DND-41 (cell line): ENCODE measurements at regions not wholly inside any gene's neighbourhood (a gene's known extent, or its start where the extent isn't known, plus 50 kb on each side); places are given as distances from the start of the nearest gene placed in this dataset.
"Not testable (repeated sequence)": the region's sequence is repeated elsewhere in the genome, so short reads cannot be mapped to it uniquely, and the experiment has no call there.

Experiments used
- ATAC-seq: fragments of 200-7000 bp; cut with Tn5 transposase; 3 replicates; pipeline ENCODE4 v1.9.1; 2021; ENCODE audit warnings: low read depth; ENCODE audit not compliant: insufficient read depth
- DNase-seq: peaks from one replicate; pipeline ENCODE4 v3.0.0-alpha.2; 2020
- H2AFZ ChIP-seq: 2 replicates; pipeline ENCODE4 v1.6.0; 2012; ENCODE audit warnings: low read depth, low read length
- H3K27ac ChIP-seq: 2 replicates; pipeline ENCODE4 v1.5.1; 2012; ENCODE audit warnings: low read length, inconsistent platforms
- H3K27me3 ChIP-seq: fragments of 200-600 bp; sonication (generic); 2 replicates; pipeline ENCODE4 v1.6.0; 2012; ENCODE audit warnings: low read length, mild to moderate bottlenecking, inconsistent platforms; ENCODE audit not compliant: insufficient read depth, poor library complexity
- H3K36me3 ChIP-seq: 2 replicates; pipeline ENCODE4 v1.5.1; 2012; ENCODE audit warnings: low read length, inconsistent platforms; ENCODE audit not compliant: insufficient read depth
- H3K4me1 ChIP-seq: 2 replicates; pipeline ENCODE4 v1.5.1; 2012; ENCODE audit warnings: mild to moderate bottlenecking, low read length; ENCODE audit not compliant: insufficient read depth
- H3K4me2 ChIP-seq: 2 replicates; pipeline ENCODE4 v1.6.0; 2012; ENCODE audit warnings: mild to moderate bottlenecking, moderate library complexity, low read length, inconsistent platforms; ENCODE audit not compliant: insufficient read depth
- H3K4me3 ChIP-seq, 2 experiments: fragments of 200-600 bp in 1 of 2; shearing (Covaris generic) in 1 of 2; 2 replicates each; pipeline ENCODE4 v1.5.1; 2012 to 2016; ENCODE audit warnings: inconsistent platforms in 2 of 2, low read length in 2 of 2, mild to moderate bottlenecking in 2 of 2, low read depth in 1 of 2, moderate library complexity in 1 of 2
- H3K79me2 ChIP-seq: 2 replicates; pipeline ENCODE4 v1.6.0; 2012; ENCODE audit warnings: low read length, inconsistent platforms; ENCODE audit not compliant: insufficient read depth
- H3K9ac ChIP-seq: 2 replicates; pipeline ENCODE4 v1.6.0; 2012; ENCODE audit warnings: low read depth, mild to moderate bottlenecking, inconsistent platforms, low read length, moderate library complexity
- H3K9me3 ChIP-seq: 2 replicates; pipeline ENCODE4 v1.5.1; 2012; ENCODE audit warnings: low read length, moderate library complexity, mild to moderate bottlenecking, inconsistent platforms; ENCODE audit not compliant: insufficient read depth, severe bottlenecking
- H4K20me1 ChIP-seq: 2 replicates; pipeline ENCODE4 v1.6.0; 2012; ENCODE audit warnings: low read length; ENCODE audit not compliant: insufficient read depth
- EZH2 ChIP-seq: IDR thresholded peaks from 3 replicates; pipeline ENCODE4 v1.6.1; 2012; ENCODE audit warnings: borderline replicate concordance, low read depth, mild to moderate bottlenecking, moderate library complexity, low read length, inconsistent platforms; ENCODE audit not compliant: severe bottlenecking
- TF ChIP-seq, protein P1 (sequence below): IDR thresholded peaks from 2 replicates; pipeline ENCODE4 v1.5.1; 2012; ENCODE audit warnings: borderline replicate concordance, low read length, moderate library complexity, mild to moderate bottlenecking; ENCODE audit not compliant: poor library complexity, severe bottlenecking; ENCODE audit errors: extremely low read depth

DNA sequence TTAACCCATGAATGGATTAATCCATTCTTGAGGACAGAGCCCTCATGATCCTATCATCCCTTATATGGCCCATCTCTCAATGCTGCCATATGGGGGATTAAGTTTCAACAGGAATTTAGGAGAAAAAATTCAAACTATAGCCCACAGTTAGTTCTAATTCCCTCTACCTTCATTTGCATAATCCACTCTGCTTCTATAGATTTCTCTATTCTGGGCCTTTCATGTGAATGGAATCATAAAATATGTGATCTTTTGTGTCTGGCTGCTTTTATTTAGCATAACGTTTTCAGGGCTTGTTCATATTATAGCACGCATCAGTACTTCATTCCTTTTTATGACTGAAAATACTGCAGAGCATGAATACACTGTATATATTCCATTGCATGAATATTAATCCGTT lies 55.4 kb downstream of the CTSL start:
- no peaks in the 10 kb centered on the region for H3K36me3 ChIP-seq
- no peak overlapping the region for H3K4me2 ChIP-seq
- H3K4me3 ChIP-seq: no peak overlapping the region
- ATAC-seq: no peak
- no peak overlapping the region for H2AFZ ChIP-seq
- no peak overlapping the region for H3K9ac ChIP-seq
- no peaks in the 10 kb centered on the region for H4K20me1 ChIP-seq
- H3K79me2 ChIP-seq: no peaks in the 10 kb centered on the region
- H3K4me1 ChIP-seq: no peaks in the 10 kb centered on the region
- no peak overlapping the region for H3K27ac ChIP-seq
- H3K27me3 ChIP-seq: no peaks in the 10 kb centered on the region
- TF ChIP-seq, protein P1, sequence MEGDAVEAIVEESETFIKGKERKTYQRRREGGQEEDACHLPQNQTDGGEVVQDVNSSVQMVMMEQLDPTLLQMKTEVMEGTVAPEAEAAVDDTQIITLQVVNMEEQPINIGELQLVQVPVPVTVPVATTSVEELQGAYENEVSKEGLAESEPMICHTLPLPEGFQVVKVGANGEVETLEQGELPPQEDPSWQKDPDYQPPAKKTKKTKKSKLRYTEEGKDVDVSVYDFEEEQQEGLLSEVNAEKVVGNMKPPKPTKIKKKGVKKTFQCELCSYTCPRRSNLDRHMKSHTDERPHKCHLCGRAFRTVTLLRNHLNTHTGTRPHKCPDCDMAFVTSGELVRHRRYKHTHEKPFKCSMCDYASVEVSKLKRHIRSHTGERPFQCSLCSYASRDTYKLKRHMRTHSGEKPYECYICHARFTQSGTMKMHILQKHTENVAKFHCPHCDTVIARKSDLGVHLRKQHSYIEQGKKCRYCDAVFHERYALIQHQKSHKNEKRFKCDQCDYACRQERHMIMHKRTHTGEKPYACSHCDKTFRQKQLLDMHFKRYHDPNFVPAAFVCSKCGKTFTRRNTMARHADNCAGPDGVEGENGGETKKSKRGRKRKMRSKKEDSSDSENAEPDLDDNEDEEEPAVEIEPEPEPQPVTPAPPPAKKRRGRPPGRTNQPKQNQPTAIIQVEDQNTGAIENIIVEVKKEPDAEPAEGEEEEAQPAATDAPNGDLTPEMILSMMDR: no peak
- no peak for TF ChIP-seq EZH2
- no peaks in the 10 kb centered on the region for H3K9me3 ChIP-seq
- no peak for DNase-seq

DNA sequence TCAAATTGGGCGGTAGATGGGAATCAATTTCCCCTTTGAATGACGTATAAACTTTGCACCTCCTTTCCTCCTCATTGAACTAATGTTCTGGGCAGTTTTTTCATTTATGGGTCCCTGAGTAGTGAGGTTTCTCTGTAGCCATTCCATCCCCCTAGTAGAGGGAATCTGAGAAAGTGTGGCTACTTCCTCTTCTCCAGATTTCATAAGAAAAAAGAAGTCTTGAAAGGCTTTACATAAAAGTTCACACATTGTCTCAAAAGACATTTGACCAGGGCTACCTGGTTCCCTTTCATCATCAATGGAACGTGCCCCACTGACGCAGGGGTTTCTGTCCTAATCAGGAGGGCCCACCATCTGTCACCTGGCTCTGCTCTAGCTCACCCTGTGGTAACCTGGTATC lies 57.3 kb downstream of the CTSL start:
- Histone ChIP-seq H3K27ac (no peak overlapping the region), H3K36me3 (no peaks in the 10 kb centered on the region), H3K9ac (no peak overlapping the region), H3K4me1 (no peaks in the 10 kb centered on the region), H2AFZ (no peak overlapping the region), H3K79me2 (no peaks in the 10 kb centered on the region), H3K27me3 (no peaks in the 10 kb centered on the region), H3K4me2 (no peak overlapping the region), H4K20me1 (no peaks in the 10 kb centered on the region), H3K4me3 (no peak overlapping the region), H3K9me3 (no peaks in the 10 kb centered on the region)
- ATAC-seq (no peak), DNase-seq (no peak)
- TF ChIP-seq, protein P1: no peak
- TF ChIP-seq EZH2: no peak

DNA sequence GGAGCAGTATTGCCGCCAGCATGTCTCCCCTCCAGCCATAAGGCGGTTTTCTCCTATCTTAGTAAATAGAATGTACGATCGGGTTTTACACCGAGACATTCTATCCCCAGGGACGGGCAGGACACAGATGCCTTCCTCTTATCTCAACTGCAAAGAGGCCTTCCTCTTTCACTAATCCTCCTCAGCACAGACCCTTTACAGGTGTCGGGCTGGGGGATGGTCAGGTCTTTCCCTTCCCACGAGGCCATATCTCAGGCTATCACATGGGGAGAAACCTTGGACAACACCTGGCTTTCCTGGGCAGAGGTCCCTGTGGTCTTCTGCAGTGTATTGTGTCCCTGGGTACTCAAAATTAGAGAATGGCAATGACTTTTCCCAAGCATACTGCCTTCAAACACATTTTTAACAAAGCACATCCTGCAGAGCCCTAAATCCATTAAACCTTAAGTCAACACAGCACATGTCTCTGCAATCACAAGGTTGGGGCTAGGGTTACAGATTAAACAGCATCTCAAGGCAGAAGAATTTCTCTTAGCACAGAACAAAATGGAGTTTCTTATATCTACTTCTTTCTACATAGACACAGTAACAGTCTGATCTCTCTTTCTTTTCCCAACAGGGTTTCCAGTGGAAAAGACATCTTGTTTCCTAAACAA lies 59.5 kb downstream of the CTSL start:
- not testable (repeated sequence) for H3K9ac ChIP-seq, H2AFZ ChIP-seq, H3K4me2 ChIP-seq, H3K4me3 ChIP-seq, H3K36me3 ChIP-seq, H4K20me1 ChIP-seq, H3K27me3 ChIP-seq, H3K27ac ChIP-seq, DNase-seq, H3K4me1 ChIP-seq, H3K79me2 ChIP-seq, ATAC-seq, H3K9me3 ChIP-seq

DNA sequence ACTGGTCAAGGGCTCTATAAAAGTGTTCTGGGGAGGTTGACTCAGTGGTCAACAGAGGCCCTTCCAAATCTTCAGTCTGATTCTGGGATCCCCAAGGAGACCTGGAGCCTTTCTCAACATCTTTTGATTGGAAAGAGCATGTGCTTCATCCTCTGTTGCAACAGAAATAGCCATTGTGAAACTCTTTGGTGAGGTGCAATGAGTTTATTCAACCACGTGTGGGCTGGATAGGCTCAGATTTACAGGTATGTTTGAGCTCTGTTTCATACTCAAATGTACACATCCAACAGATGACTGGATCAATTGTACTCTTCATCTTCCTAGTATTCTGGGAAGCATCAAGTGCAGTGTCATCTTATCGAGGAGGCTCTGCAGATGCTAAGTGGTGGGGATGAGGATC lies 60.5 kb downstream of the CTSL start:
- no peaks in the 10 kb centered on the region for H3K79me2 ChIP-seq
- no peak for TF ChIP-seq EZH2
- no peak overlapping the region for H3K4me2 ChIP-seq
- H3K36me3 ChIP-seq: no peaks in the 10 kb centered on the region
- no peak overlapping the region for H3K4me3 ChIP-seq
- H3K9me3 ChIP-seq: no peaks in the 10 kb centered on the region
- no peaks in the 10 kb centered on the region for H3K27me3 ChIP-seq
- no peaks in the 10 kb centered on the region for H3K4me1 ChIP-seq
- H3K9ac ChIP-seq: no peak overlapping the region
- H4K20me1 ChIP-seq: no peaks in the 10 kb centered on the region
- no peak overlapping the region for H3K27ac ChIP-seq
- DNase-seq (no peak), ATAC-seq (no peak)
- no peak overlapping the region for H2AFZ ChIP-seq
